Fibroblast of lung (primary cell): ENCODE measurements at regions not wholly inside any gene's neighbourhood (a gene's known extent, or its start where the extent isn't known, plus 50 kb on each side); places are given as distances from the start of the nearest gene placed in this dataset.

Experiments used
- DNase-seq, 2 donors: peaks; one replicate each; pipeline versions ENCODE4 v3.0.0 to v3.0.0-alpha.2; 2010; ENCODE audit warnings: low read depth in 2 of 2
- H2AFZ ChIP-seq: 2 replicates; pipeline ENCODE4 v1.5.1; 2012; ENCODE audit warnings: low read length, control low read depth, inconsistent platforms
- H3K27ac ChIP-seq: 2 replicates; pipeline ENCODE4 v1.5.1; 2011; ENCODE audit warnings: low read length, control low read depth; ENCODE audit not compliant: insufficient read depth
- H3K27me3 ChIP-seq: 2 replicates; pipeline ENCODE4 v1.5.1; 2011; ENCODE audit warnings: mild to moderate bottlenecking, low read length; ENCODE audit not compliant: control insufficient read depth, insufficient read depth
- H3K36me3 ChIP-seq: 2 replicates; pipeline ENCODE4 v1.5.1; 2011; ENCODE audit warnings: low read length; ENCODE audit not compliant: control insufficient read depth, insufficient read depth
- H3K4me1 ChIP-seq: 2 replicates; pipeline ENCODE4 v1.5.1; 2011; ENCODE audit warnings: low read length; ENCODE audit not compliant: control insufficient read depth, insufficient read depth; ENCODE audit errors: extremely low read depth
- H3K4me2 ChIP-seq: 2 replicates; pipeline ENCODE4 v1.5.1; 2011; ENCODE audit warnings: low read length, control low read depth; ENCODE audit not compliant: insufficient read depth; ENCODE audit errors: extremely low read depth
- H3K4me3 ChIP-seq, 4 experiments: fragments of 200-600 bp in 1 of 4; sonication (generic) in 1 of 4; replicated peaks in 1 of 4; 2 replicates each; pipeline ENCODE4 v1.5.1; 2011 to 2016; ENCODE audit warnings: low read length in 4 of 4, low read depth in 3 of 4, mild to moderate bottlenecking in 3 of 4, control low read depth in 2 of 4, inconsistent platforms in 1 of 4, mixed read lengths in 1 of 4; ENCODE audit not compliant: insufficient read depth in 1 of 4; ENCODE audit errors: control extremely low read depth in 1 of 4
- H3K79me2 ChIP-seq: 2 replicates; pipeline ENCODE4 v1.5.1; 2012; ENCODE audit warnings: mild to moderate bottlenecking, low read length, inconsistent platforms; ENCODE audit not compliant: control insufficient read depth, insufficient read depth
- H3K9ac ChIP-seq: 2 replicates; pipeline ENCODE4 v1.5.1; 2011; ENCODE audit warnings: mild to moderate bottlenecking, low read length, control low read depth; ENCODE audit not compliant: insufficient read depth
- H3K9me3 ChIP-seq: 2 replicates; pipeline ENCODE4 v1.5.1; 2012; ENCODE audit warnings: low read depth, low read length; ENCODE audit not compliant: control insufficient read depth, insufficient read depth
- H4K20me1 ChIP-seq: 2 replicates; pipeline ENCODE4 v1.5.1; 2011; ENCODE audit warnings: low read length; ENCODE audit not compliant: control insufficient read depth, insufficient read depth; ENCODE audit errors: extremely low read depth
- CTCF ChIP-seq, 2 donors: IDR thresholded peaks in 1 of 2; conservative IDR thresholded peaks in 1 of 2; 1 replicate in 1 of 2; 2 replicates in 1 of 2; pipeline ENCODE4 v1.5.1; 2011 to 2012; ENCODE audit warnings: low read length in 2 of 2, control low read depth in 1 of 2, inconsistent platforms in 1 of 2, low read depth in 1 of 2, mild to moderate bottlenecking in 1 of 2
- EZH2 ChIP-seq: IDR thresholded peaks from 2 replicates; pipeline ENCODE4 v1.5.1; 2012; ENCODE audit warnings: low read length, control low read depth, mild to moderate bottlenecking; ENCODE audit errors: missing control alignments

DNA sequence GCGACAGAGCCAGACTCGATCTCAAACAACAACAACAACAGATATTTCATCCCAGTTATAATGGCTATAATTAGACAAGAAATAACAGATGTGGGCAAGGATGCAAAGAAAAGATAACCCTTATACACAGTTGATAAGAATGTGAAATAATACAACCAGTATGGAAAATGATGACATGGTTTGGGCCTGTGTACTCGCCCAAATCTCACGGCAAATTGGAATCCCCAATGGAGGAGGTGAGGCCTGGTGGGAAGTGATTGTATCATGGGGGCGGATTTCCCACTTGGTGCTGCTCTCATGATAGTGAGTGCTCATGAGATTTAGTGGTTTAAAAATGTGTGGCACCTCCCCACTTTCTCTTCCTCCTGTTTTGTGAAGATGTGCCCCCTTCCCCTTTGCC, 104.1 kb downstream of the C11orf87 start:
- TF ChIP-seq EZH2 (no peak), CTCF (conservative IDR thresholded peaks at IDR 0.05 in 1 of 2, IDR thresholded peaks at IDR 0.05 in 1 of 2; ENCODE audit: low read depth in 1 of 2, low read length in 2 of 2) (no peak)
- Histone ChIP-seq H3K4me3 (no peak overlapping the region), H3K36me3 (no peaks in the 10 kb centered on the region), H3K27me3 (no peaks in the 10 kb centered on the region), H4K20me1 (no peaks in the 10 kb centered on the region), H3K4me1 (no peaks in the 10 kb centered on the region), H3K27ac (no peak overlapping the region), H2AFZ (no peak overlapping the region), H3K9me3 (no peaks in the 10 kb centered on the region), H3K4me2 (no peak overlapping the region), H3K9ac (no peak overlapping the region), H3K79me2 (no peaks in the 10 kb centered on the region)
- DNase-seq = no peak

DNA sequence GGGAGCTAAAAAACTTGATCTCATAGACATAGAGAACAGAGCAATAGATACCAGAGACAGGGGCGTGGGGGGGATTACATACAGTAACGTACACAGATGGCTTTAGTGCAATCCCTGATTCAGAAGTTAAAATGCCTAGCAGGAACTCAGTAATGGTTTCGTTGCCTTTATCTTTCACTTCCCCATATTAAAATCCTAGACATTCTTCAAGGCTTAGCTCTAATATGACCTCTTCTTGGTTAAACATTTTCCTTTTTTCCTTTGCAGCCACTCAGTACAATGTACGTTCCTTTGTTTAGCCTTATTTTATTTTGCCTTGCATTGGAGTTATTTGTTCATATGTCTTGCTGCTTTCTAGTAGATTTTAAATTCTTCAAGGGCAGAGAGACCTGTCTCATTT, 104.9 kb downstream of the C11orf87 start:
- Histone ChIP-seq H2AFZ (no peak overlapping the region), H3K4me1 (no peaks in the 10 kb centered on the region), H3K4me3 (no peak overlapping the region), H4K20me1 (no peaks in the 10 kb centered on the region), H3K79me2 (no peaks in the 10 kb centered on the region), H3K36me3 (no peaks in the 10 kb centered on the region), H3K9ac (no peak overlapping the region), H3K27ac (no peak overlapping the region), H3K4me2 (no peak overlapping the region), H3K9me3 (no peaks in the 10 kb centered on the region), H3K27me3 (no peaks in the 10 kb centered on the region)
- TF ChIP-seq EZH2 (no peak), CTCF (conservative IDR thresholded peaks at IDR 0.05 in 1 of 2, IDR thresholded peaks at IDR 0.05 in 1 of 2; ENCODE audit: low read depth in 1 of 2, low read length in 2 of 2) (no peak)
- DNase-seq = no peak

DNA sequence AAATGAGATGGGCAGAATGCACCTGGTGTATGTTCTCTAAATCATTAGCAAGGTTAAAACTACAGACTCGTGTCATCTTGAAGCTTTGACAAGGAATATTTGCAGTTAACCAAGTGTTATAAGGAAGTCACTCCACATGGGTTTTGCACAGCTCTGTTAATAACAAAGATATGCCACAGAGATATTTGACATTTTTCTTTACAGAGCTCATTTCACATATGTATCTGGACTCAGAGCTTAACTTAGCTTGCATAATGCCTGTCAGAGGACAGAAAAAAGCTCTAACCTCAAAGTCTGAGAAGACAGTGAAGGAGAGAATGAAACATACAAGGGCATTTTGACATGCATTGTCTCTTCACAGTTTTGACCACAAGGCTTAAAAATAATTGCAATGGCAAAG, 105.5 kb downstream of the C11orf87 start:
- H3K4me3 ChIP-seq = no peak overlapping the region
- DNase-seq = peak in 1 of 2 donors; percentile 54
- H3K4me1 ChIP-seq = no peaks in the 10 kb centered on the region
- no peaks in the 10 kb centered on the region for H3K9me3 ChIP-seq
- no peaks in the 10 kb centered on the region for H3K27me3 ChIP-seq
- TF ChIP-seq EZH2 (no peak), CTCF (conservative IDR thresholded peaks at IDR 0.05 in 1 of 2, IDR thresholded peaks at IDR 0.05 in 1 of 2; ENCODE audit: low read depth in 1 of 2, low read length in 2 of 2) (no peak)
- no peaks in the 10 kb centered on the region for H3K79me2 ChIP-seq
- H3K9ac ChIP-seq = no peak overlapping the region
- no peaks in the 10 kb centered on the region for H3K36me3 ChIP-seq
- no peak overlapping the region for H3K4me2 ChIP-seq
- H3K27ac ChIP-seq = no peak overlapping the region
- H4K20me1 ChIP-seq = no peaks in the 10 kb centered on the region
- H2AFZ ChIP-seq = no peak overlapping the region
